SU-DHL-6 (cell line): ENCODE measurements at regions not wholly inside any gene's neighbourhood (a gene's known extent, or its start where the extent isn't known, plus 50 kb on each side); places are given as distances from the start of the nearest gene placed in this dataset.

ENCODE experiments used
- H2AFZ ChIP-seq: fragments of 200-600 bp; sonication (generic); 2 replicates; pipeline ENCODE4 v1.6.1; 2014; ENCODE audit warnings: low read depth, mild to moderate bottlenecking, moderate library complexity, mixed read lengths, antibody characterized with exemption, low read length; ENCODE audit not compliant: severe bottlenecking
- H3F3A ChIP-seq: fragments of 200-600 bp; shearing (Covaris generic); 2 replicates; pipeline ENCODE4 v1.6.0; 2016; ENCODE audit warnings: antibody characterized with exemption, mild to moderate bottlenecking; ENCODE audit not compliant: insufficient read depth
- H3K27ac ChIP-seq: fragments of 200-600 bp; sonication (generic); 2 replicates; pipeline ENCODE4 v1.5.1; 2016; ENCODE audit warnings: low read depth, mild to moderate bottlenecking, low read length, moderate library complexity, mixed read lengths
- H3K27me3 ChIP-seq: fragments of 200-600 bp; sonication (generic), shearing (Covaris generic); 2 replicates; pipeline ENCODE4 v1.6.0; 2014; ENCODE audit warnings: mild to moderate bottlenecking, low read length
- H3K36me3 ChIP-seq: fragments of 200-600 bp; sonication (generic); 2 replicates; pipeline ENCODE4 v1.6.1; 2014; ENCODE audit warnings: mild to moderate bottlenecking, low read length, mixed read lengths
- H3K4me2 ChIP-seq: fragments of 300-600, 200-600 bp; shearing (Covaris generic), sonication (generic); 2 replicates; pipeline ENCODE4 v1.6.0; 2014; ENCODE audit warnings: low read length, low read depth, mild to moderate bottlenecking; ENCODE audit not compliant: poor library complexity, severe bottlenecking
- H3K4me3 ChIP-seq: fragments of 200-600 bp; sonication (generic); 2 replicates; pipeline ENCODE4 v1.5.1; 2014; ENCODE audit warnings: antibody characterized with exemption, low read length, mild to moderate bottlenecking, mixed read lengths; ENCODE audit not compliant: insufficient read depth, poor library complexity, severe bottlenecking
- H3K79me2 ChIP-seq: fragments of 200-600 bp; sonication (generic); 2 replicates; pipeline ENCODE4 v1.6.1; 2014; ENCODE audit warnings: mild to moderate bottlenecking, low read length, moderate library complexity; ENCODE audit not compliant: insufficient read depth
- H3K9ac ChIP-seq: fragments of 200-600 bp; sonication (generic); 2 replicates; pipeline ENCODE4 v1.7.0; 2014; ENCODE audit warnings: mild to moderate bottlenecking, low read length
- H3K9me2 ChIP-seq: fragments of 200-600 bp; sonication (generic); replicated peaks from 2 replicates; pipeline ENCODE4 v1.6.1; 2014; ENCODE audit warnings: low read length; ENCODE audit not compliant: insufficient read depth
- H3K9me3 ChIP-seq: fragments of 200-600 bp; sonication (generic); 2 replicates; pipeline ENCODE4 v1.6.1; 2014; ENCODE audit warnings: low read length, mixed read lengths; ENCODE audit not compliant: insufficient read depth
- H4K20me1 ChIP-seq: fragments of 200-600 bp; sonication (generic); 2 replicates; pipeline ENCODE4 v1.6.1; 2014; ENCODE audit warnings: low read depth, mild to moderate bottlenecking, antibody characterized with exemption, low read length, moderate library complexity, mixed read lengths
- EZH2phosphoT487 ChIP-seq: fragments of 200-600 bp; sonication (generic), shearing (Covaris generic); conservative IDR thresholded peaks from 2 replicates; pipeline ENCODE4 v1.6.1; 2018; ENCODE audit warnings: mild to moderate bottlenecking, antibody characterized with exemption, low read length, moderate library complexity, mixed read lengths
- TF ChIP-seq, protein P1 (sequence below): fragments of 200-600 bp; sonication (generic); IDR thresholded peaks from one replicate; pipeline ENCODE4 v1.5.1; 2017; ENCODE audit warnings: antibody characterized with exemption, mild to moderate bottlenecking, low read length, moderate library complexity; ENCODE audit not compliant: insufficient read depth, poor library complexity, severe bottlenecking

DNA sequence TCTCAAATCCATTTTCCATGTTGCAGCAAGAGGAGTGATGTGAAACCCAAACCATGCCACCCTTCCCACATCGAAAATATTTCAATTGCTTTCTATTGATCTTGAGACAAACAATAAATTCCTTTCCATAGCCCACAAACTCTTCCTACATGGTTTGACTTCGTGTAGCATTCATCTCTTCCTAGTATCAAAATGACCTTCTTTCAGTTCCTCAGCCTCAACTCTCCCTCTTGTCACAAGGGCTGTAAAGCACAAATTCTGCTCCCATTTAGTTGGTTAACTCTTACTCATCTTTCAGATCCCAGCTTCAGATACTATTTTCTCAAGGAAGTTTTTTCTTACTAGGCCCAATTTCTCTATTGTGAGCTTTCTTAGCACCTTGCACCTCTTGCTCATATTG, 99.0 kb downstream of the ZNF281 start:
- Histone ChIP-seq H3K79me2 (no peaks in the 10 kb centered on the region), H3K9me3 (no peaks in the 10 kb centered on the region), H3K4me3 (no peak overlapping the region), H3K27me3 (no peaks in the 10 kb centered on the region), H4K20me1 (no peaks in the 10 kb centered on the region), H3K4me2 (no peak overlapping the region), H3K9me2 (no peaks in the 10 kb centered on the region), H3F3A (0 out of 2 replicates have a peak, but pooled peaks cover 3% of the 10 kb centered on the region), H3K27ac (no peak overlapping the region), H3K36me3 (no peaks in the 10 kb centered on the region), H3K9ac (no peak overlapping the region), H2AFZ (no peak overlapping the region)
- no peak for TF ChIP-seq EZH2phosphoT487
- TF ChIP-seq, protein P1, sequence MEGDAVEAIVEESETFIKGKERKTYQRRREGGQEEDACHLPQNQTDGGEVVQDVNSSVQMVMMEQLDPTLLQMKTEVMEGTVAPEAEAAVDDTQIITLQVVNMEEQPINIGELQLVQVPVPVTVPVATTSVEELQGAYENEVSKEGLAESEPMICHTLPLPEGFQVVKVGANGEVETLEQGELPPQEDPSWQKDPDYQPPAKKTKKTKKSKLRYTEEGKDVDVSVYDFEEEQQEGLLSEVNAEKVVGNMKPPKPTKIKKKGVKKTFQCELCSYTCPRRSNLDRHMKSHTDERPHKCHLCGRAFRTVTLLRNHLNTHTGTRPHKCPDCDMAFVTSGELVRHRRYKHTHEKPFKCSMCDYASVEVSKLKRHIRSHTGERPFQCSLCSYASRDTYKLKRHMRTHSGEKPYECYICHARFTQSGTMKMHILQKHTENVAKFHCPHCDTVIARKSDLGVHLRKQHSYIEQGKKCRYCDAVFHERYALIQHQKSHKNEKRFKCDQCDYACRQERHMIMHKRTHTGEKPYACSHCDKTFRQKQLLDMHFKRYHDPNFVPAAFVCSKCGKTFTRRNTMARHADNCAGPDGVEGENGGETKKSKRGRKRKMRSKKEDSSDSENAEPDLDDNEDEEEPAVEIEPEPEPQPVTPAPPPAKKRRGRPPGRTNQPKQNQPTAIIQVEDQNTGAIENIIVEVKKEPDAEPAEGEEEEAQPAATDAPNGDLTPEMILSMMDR: no peak

- no peak overlapping the region for H3K27ac ChIP-seq
- no peak overlapping the region for H2AFZ ChIP-seq
- H3K4me2 ChIP-seq: no peak overlapping the region
- H3K9me2 ChIP-seq: no peaks in the 10 kb centered on the region
- TF ChIP-seq, protein P1: no peak
- TF ChIP-seq EZH2phosphoT487: no peak
- H3K36me3 ChIP-seq: no peaks in the 10 kb centered on the region
- no peaks in the 10 kb centered on the region for H3K27me3 ChIP-seq
- no peak overlapping the region for H3K4me3 ChIP-seq
- H3K9ac ChIP-seq: no peak overlapping the region
- H4K20me1 ChIP-seq: no peaks in the 10 kb centered on the region
- H3F3A ChIP-seq: 0 out of 2 replicates have a peak, but pooled peaks cover 3% of the 10 kb centered on the region
- no peaks in the 10 kb centered on the region for H3K79me2 ChIP-seq
- no peaks in the 10 kb centered on the region for H3K9me3 ChIP-seq
These were observed 102.1 kb downstream of the ZNF281 start for GRCh38 chr1:200307755-200308066.

- 0 out of 2 replicates have a peak, but pooled peaks cover 3% of the 10 kb centered on the region for H3F3A ChIP-seq
- no peak overlapping the region for H3K9ac ChIP-seq
- no peak overlapping the region for H3K4me3 ChIP-seq
- H4K20me1 ChIP-seq: no peaks in the 10 kb centered on the region
- no peaks in the 10 kb centered on the region for H3K9me2 ChIP-seq
- peak overlapping the region; percentile 47 for H3K4me2 ChIP-seq
- no peaks in the 10 kb centered on the region for H3K36me3 ChIP-seq
- H3K27ac ChIP-seq: no peak overlapping the region
- no peaks in the 10 kb centered on the region for H3K9me3 ChIP-seq
- no peaks in the 10 kb centered on the region for H3K79me2 ChIP-seq
- peak overlapping the region; percentile 55 for H2AFZ ChIP-seq
- H3K27me3 ChIP-seq: no peaks in the 10 kb centered on the region
- TF ChIP-seq EZH2phosphoT487: no peak
- TF ChIP-seq, protein P1: peak; percentile 69
These were observed 102.7 kb downstream of the ZNF281 start for GRCh38 chr1:200306944-200307754.
